ENCODE measurements at regions not wholly inside any gene's neighbourhood (a gene's known extent, or its start where the extent isn't known, plus 50 kb on each side); places are given as distances from the start of the nearest gene placed in this dataset.
A peak's percentile ranks its signal among the peaks of the same experiment; 100 is the strongest.

- DNase-seq = no peak
These were observed 297.4 kb upstream of the SFRP2 start for GRCh38 chr4:154086247-154086646.

- no peak for DNase-seq
These were observed 296.0 kb upstream of the SFRP2 start for GRCh38 chr4:154084864-154085263.

- peak; percentile 68 for DNase-seq
These were observed 294.1 kb upstream of the SFRP2 start for GRCh38 chr4:154082760-154083535.

- no peak for DNase-seq
These were observed 292.5 kb upstream of the SFRP2 start for GRCh38 chr4:154081391-154081790.

- DNase-seq = no peak
These were observed 289.8 kb upstream of the SFRP2 start for GRCh38 chr4:154078504-154079350.

- no peak for DNase-seq
These were observed 288.0 kb upstream of the SFRP2 start for GRCh38 chr4:154076921-154077320.

GRCh38 chr4:154073107-154073822 lies 284.4 kb upstream of the SFRP2 start:
- DNase-seq = no peak

GRCh38 chr4:154067786-154068185 lies 278.9 kb upstream of the SFRP2 start:
- DNase-seq = no peak

GRCh38 chr4:154065368-154065767 lies 276.5 kb upstream of the SFRP2 start:
- no peak for DNase-seq

- DNase-seq = no peak
These were observed 275.4 kb upstream of the SFRP2 start for GRCh38 chr4:154064244-154064643.

GRCh38 chr4:154049457-154050181 lies 260.7 kb upstream of the SFRP2 start:
- DNase-seq = peak; percentile 45

- DNase-seq = no peak
These were observed 258.9 kb upstream of the SFRP2 start for GRCh38 chr4:154047733-154048132.

GRCh38 chr4:154044742-154045485 lies 256.0 kb upstream of the SFRP2 start:
- DNase-seq = peak; percentile 37

- no peak for DNase-seq
These were observed 255.2 kb upstream of the SFRP2 start for GRCh38 chr4:154044108-154044531.

GRCh38 chr4:154041640-154042039 lies 252.8 kb upstream of the SFRP2 start:
- peak; percentile 53 for DNase-seq

GRCh38 chr4:154039435-154040343 lies 250.8 kb upstream of the SFRP2 start:
- DNase-seq = peak; percentile 44

- no peak for DNase-seq
These were observed 248.0 kb upstream of the SFRP2 start for GRCh38 chr4:154036856-154037255.

GRCh38 chr4:154035341-154035740 lies 246.5 kb upstream of the SFRP2 start:
- peak; percentile 42 for DNase-seq

GRCh38 chr4:154033921-154034320 lies 245.0 kb upstream of the SFRP2 start:
- DNase-seq = no peak

GRCh38 chr4:154032914-154033313 lies 244.0 kb upstream of the SFRP2 start:
- no peak for DNase-seq

GRCh38 chr4:154030746-154031145 lies 241.9 kb upstream of the SFRP2 start:
- DNase-seq = peak; percentile 40
